ENCODE measurements at regions not wholly inside any gene's neighbourhood (a gene's known extent, or its start where the extent isn't known, plus 50 kb on each side); places are given as distances from the start of the nearest gene placed in this dataset.
"Not testable (repeated sequence)": the region's sequence is repeated elsewhere in the genome, so short reads cannot be mapped to it uniquely, and the experiment has no call there.

GRCh38 chr4:28233724-28234123 lies 1373.1 kb downstream of the STIM2 start:
- DNase-seq: peak in 1 of 3 donors; percentile 14

GRCh38 chr4:28238876-28239275 lies 1378.2 kb downstream of the STIM2 start:
- DNase-seq: no peak

- DNase-seq: no peak
Measured at GRCh38 chr4:28241021-28241420, 1380.4 kb downstream of the STIM2 start.

- no peak for DNase-seq
Measured at GRCh38 chr4:28247805-28248204, 1387.2 kb downstream of the STIM2 start.

GRCh38 chr4:28248269-28248668 lies 1387.6 kb downstream of the STIM2 start:
- DNase-seq: no peak

- no peak for DNase-seq
Measured at GRCh38 chr4:28250646-28251045, 1390.0 kb downstream of the STIM2 start.

- DNase-seq: no peak
Measured at GRCh38 chr4:28251831-28252230, 1391.2 kb downstream of the STIM2 start.

GRCh38 chr4:28254003-28254402 lies 1393.4 kb downstream of the STIM2 start:
- no peak for DNase-seq

- DNase-seq: no peak
Measured at GRCh38 chr4:28256295-28256694, 1395.7 kb downstream of the STIM2 start.

- DNase-seq: no peak
Measured at GRCh38 chr4:28259951-28260350, 1399.3 kb downstream of the STIM2 start.

GRCh38 chr4:28267166-28267565 lies 1406.5 kb downstream of the STIM2 start:
- DNase-seq: no peak

- no peak for DNase-seq
Measured at GRCh38 chr4:28269426-28269825, 1408.8 kb downstream of the STIM2 start.

- DNase-seq: no peak
Measured at GRCh38 chr4:28277931-28278330, 1417.3 kb downstream of the STIM2 start.

- no peak for DNase-seq
Measured at GRCh38 chr4:28278676-28279075, 1418.0 kb downstream of the STIM2 start.

- DNase-seq: no peak
Measured at GRCh38 chr4:28279249-28279648, 1418.6 kb downstream of the STIM2 start.

GRCh38 chr4:28286266-28286665 lies 1425.6 kb downstream of the STIM2 start:
- not testable (repeated sequence) for DNase-seq

- no peak for DNase-seq
Measured at GRCh38 chr4:28287831-28288233, 1427.2 kb downstream of the STIM2 start.

- DNase-seq: no peak
Measured at GRCh38 chr4:28296239-28296638, 1435.6 kb downstream of the STIM2 start.

GRCh38 chr4:28310926-28311325 lies 1450.3 kb downstream of the STIM2 start:
- DNase-seq: no peak

GRCh38 chr4:28312497-28312896 lies 1451.9 kb downstream of the STIM2 start:
- not testable (repeated sequence) for DNase-seq

- no peak for DNase-seq
Measured at GRCh38 chr4:28313729-28314713, 1453.4 kb downstream of the STIM2 start.

- DNase-seq: no peak
Measured at GRCh38 chr4:28317221-28317620, 1456.6 kb downstream of the STIM2 start.

- no peak for DNase-seq
Measured at GRCh38 chr4:28334249-28334648, 1473.6 kb downstream of the STIM2 start.

- no peak for DNase-seq
Measured at GRCh38 chr4:28341784-28342183, 1481.1 kb downstream of the STIM2 start.

- no peak for DNase-seq
Measured at GRCh38 chr4:28350485-28350884, 1489.8 kb downstream of the STIM2 start.

Data from suppressor macrophage treated with lipopolysaccharide for 1 hour (primary cell).